GM19238 (cell line): ENCODE measurements at regions not wholly inside any gene's neighbourhood (a gene's known extent, or its start where the extent isn't known, plus 50 kb on each side); places are given as distances from the start of the nearest gene placed in this dataset.

ENCODE experiments used
- DNase-seq: peaks from one replicate; pipeline ENCODE4 v3.0.0; 2011; ENCODE audit warnings: low spot score; ENCODE audit not compliant: insufficient read length

- DNase-seq: no peak
Observed at GRCh38 chr10:117635826-117636225, 93.3 kb downstream of the EMX2 start.

GRCh38 chr10:117638200-117638599, 95.7 kb downstream of the EMX2 start:
- DNase-seq: no peak

GRCh38 chr10:117638664-117639200, 96.2 kb downstream of the EMX2 start:
- DNase-seq: no peak

- no peak for DNase-seq
Observed at GRCh38 chr10:117640406-117640805, 97.9 kb downstream of the EMX2 start.

- no peak for DNase-seq
Observed at GRCh38 chr10:117646718-117647117, 104.2 kb downstream of the EMX2 start.

GRCh38 chr10:117647306-117647705, 104.8 kb downstream of the EMX2 start:
- no peak for DNase-seq

- no peak for DNase-seq
Observed at GRCh38 chr10:117651121-117651520, 108.6 kb downstream of the EMX2 start.

GRCh38 chr10:117652228-117653169, 110.0 kb downstream of the EMX2 start:
- no peak for DNase-seq

- DNase-seq: peak; percentile 52
Observed at GRCh38 chr10:117653170-117653515, 110.6 kb downstream of the EMX2 start.

GRCh38 chr10:117654105-117654504, 111.6 kb downstream of the EMX2 start:
- DNase-seq: no peak

GRCh38 chr10:117656385-117657367, 114.1 kb downstream of the EMX2 start:
- DNase-seq: peak; percentile 50

- DNase-seq: no peak
Observed at GRCh38 chr10:117661316-117661715, 118.8 kb downstream of the EMX2 start.

GRCh38 chr10:117662126-117662525, 119.6 kb downstream of the EMX2 start:
- DNase-seq: no peak

- DNase-seq: no peak
Observed at GRCh38 chr10:117662751-117663540, 120.4 kb downstream of the EMX2 start.

GRCh38 chr10:117663750-117664149, 121.2 kb downstream of the EMX2 start:
- peak; percentile 39 for DNase-seq

GRCh38 chr10:117664288-117664687, 121.7 kb downstream of the EMX2 start:
- no peak for DNase-seq

GRCh38 chr10:117666166-117666565, 123.6 kb downstream of the EMX2 start:
- no peak for DNase-seq

- no peak for DNase-seq
Observed at GRCh38 chr10:117666965-117667364, 124.4 kb downstream of the EMX2 start.

GRCh38 chr10:117667831-117668230, 125.3 kb downstream of the EMX2 start:
- DNase-seq: no peak

- no peak for DNase-seq
Observed at GRCh38 chr10:117668327-117669008, 125.9 kb downstream of the EMX2 start.
